K562 (cell line): ENCODE measurements at regions not wholly inside any gene's neighbourhood (a gene's known extent, or its start where the extent isn't known, plus 50 kb on each side); places are given as distances from the start of the nearest gene placed in this dataset.
"Not testable (repeated sequence)": the region's sequence is repeated elsewhere in the genome, so short reads cannot be mapped to it uniquely, and the experiment has no call there.

Experiments
- ATAC-seq: fragments of 200-7000 bp; cut with Tn5 transposase; 3 replicates; pipeline ENCODE4 v1.9.1; 2020; ENCODE audit warnings: moderate library complexity
- BruUV-seq: library from RNA; stranded (reverse); fragments of 400-500 nt; replicated peaks from 2 replicates; lab custom pipeline; 2021; lab: Mats Ljungman, UMichigan
- CTCF ChIA-PET: fragments of 300-600 bp; formaldehyde crosslinking; extraction: SDS; loops from one replicate; lab custom pipeline; 2021; ENCODE audit warnings: low intra/inter-chr PET ratio; lab: Yijun Ruan, JAX
- POLR2A ChIA-PET: fragments of 300-600, 350-650 bp; sonication (Branson Sonifier 250); formaldehyde crosslinking; extraction: SDS; loops from one replicate; lab custom pipeline; 2021; ENCODE audit warnings: antibody characterized with exemption, inconsistent platforms; lab: Yijun Ruan, JAX
- DNase-seq, 4 experiments: peaks; one replicate each; pipeline versions ENCODE4 v3.0.0 to v3.0.0-alpha.2; 2011 to 2018; ENCODE audit warnings: low spot score in 3 of 4, mixed read lengths in 3 of 4; ENCODE audit errors: extremely low read depth in 1 of 4
- FAIRE-seq: peaks from 2 replicates; lab custom pipeline; 2011; peaks lifted over from hg19 to GRCh38; lab: Jason Lieb, UNC
- H2AFZ ChIP-seq: 2 replicates; pipeline ENCODE4 v1.6.0; 2011; ENCODE audit warnings: low read depth, low read length, control low read depth, inconsistent platforms
- H3K27ac ChIP-seq: fragments of 200-600 bp; 3 replicates; pipeline ENCODE4 v1.8.0; 2011; ENCODE audit warnings: low read depth, mild to moderate bottlenecking, control low read depth, inconsistent platforms, low read length, moderate library complexity, mixed read lengths; ENCODE audit errors: extremely low read depth
- H3K27me3 ChIP-seq, 2 experiments: fragments of 300-600 bp in 1 of 2; 2 replicates in 1 of 2; 3 replicates in 1 of 2; pipeline versions ENCODE4 v1.6.0 to v1.8.0; 2011; ENCODE audit warnings: inconsistent platforms in 2 of 2, low read length in 2 of 2, mild to moderate bottlenecking in 1 of 2, mixed read lengths in 1 of 2, moderate library complexity in 1 of 2; ENCODE audit not compliant: control insufficient read depth in 2 of 2, insufficient read depth in 2 of 2
- H3K36me3 ChIP-seq: fragments of 300-600 bp; 3 replicates; pipeline ENCODE4 v1.8.0; 2011; ENCODE audit warnings: mild to moderate bottlenecking, low read length, inconsistent platforms; ENCODE audit not compliant: control insufficient read depth, insufficient read depth
- H3K4me1 ChIP-seq, 2 experiments: fragments of 200-600 bp in 1 of 2; replicated peaks in 1 of 2; 2 replicates in 1 of 2; 3 replicates in 1 of 2; pipeline versions ENCODE4 v1.5.1 to v1.8.0; 2011; ENCODE audit warnings: inconsistent platforms in 2 of 2, low read length in 2 of 2, mild to moderate bottlenecking in 1 of 2, mixed read lengths in 1 of 2, moderate library complexity in 1 of 2; ENCODE audit not compliant: control insufficient read depth in 2 of 2, insufficient read depth in 2 of 2
- H3K4me2 ChIP-seq: 2 replicates; pipeline ENCODE4 v1.6.1; 2011; ENCODE audit warnings: low read length, control low read depth, inconsistent platforms, mixed read lengths; ENCODE audit not compliant: insufficient read depth
- H3K4me3 ChIP-seq: fragments of 200-600 bp; sonication (generic), shearing (Covaris generic); 2 replicates; pipeline ENCODE4 v1.5.1; 2016; ENCODE audit warnings: control low read depth, inconsistent platforms
- H3K79me2 ChIP-seq: fragments of 200-600 bp; 3 replicates; pipeline ENCODE4 v1.8.0; 2011; ENCODE audit warnings: low read length, inconsistent platforms; ENCODE audit not compliant: control insufficient read depth, insufficient read depth
- H3K9ac ChIP-seq, 2 experiments: 2 replicates each; pipeline versions ENCODE4 v1.6.0 to v1.6.1; 2011; ENCODE audit warnings: low read depth in 2 of 2, low read length in 2 of 2, control low read depth in 1 of 2, inconsistent platforms in 1 of 2, mild to moderate bottlenecking in 1 of 2, mixed read lengths in 1 of 2; ENCODE audit not compliant: insufficient read depth in 1 of 2
- H3K9me1 ChIP-seq: one replicate; pipeline ENCODE4 v1.6.0; 2011; ENCODE audit warnings: inconsistent platforms, mild to moderate bottlenecking, low read length, moderate library complexity; ENCODE audit not compliant: control insufficient read depth, insufficient read depth
- H3K9me3 ChIP-seq: replicated peaks from 2 replicates; pipeline ENCODE4 v1.5.1; 2011; ENCODE audit warnings: low read depth, low read length, inconsistent platforms; ENCODE audit not compliant: control insufficient read depth, insufficient read depth
- H4K20me1 ChIP-seq: replicated peaks from 2 replicates; pipeline ENCODE4 v1.6.1; 2011; ENCODE audit warnings: low read length, inconsistent platforms, mixed read lengths; ENCODE audit not compliant: control insufficient read depth, insufficient read depth
- CBX3 ChIP-seq, 2 experiments: IDR thresholded peaks; 1 replicate in 1 of 2; 2 replicates in 1 of 2; pipeline ENCODE4 v1.6.1; 2012; ENCODE audit warnings: inconsistent platforms in 2 of 2, low read length in 2 of 2, borderline replicate concordance in 1 of 2, control low read depth in 1 of 2
- E2F8 ChIP-seq: fragments of 450-650 bp; IDR thresholded peaks from 2 replicates; pipeline ENCODE4 v1.7.1; 2018; ENCODE audit warnings: mild to moderate bottlenecking, low read depth; ENCODE audit not compliant: partially characterized antibody
- GABPA ChIP-seq: fragments of 200-800 bp; sonication (Bioruptor generic); conservative IDR thresholded peaks from 2 replicates; pipeline ENCODE4 v1.6.1; 2016; ENCODE audit warnings: low read depth, missing genetic modification characterization, missing compliant biosample characterization
- HNRNPL ChIP-seq: fragments of 200-400 bp; formaldehyde crosslinking; IDR thresholded peaks from 2 replicates; pipeline ENCODE4 v1.6.1; 2017; ENCODE audit warnings: low read depth, mild to moderate bottlenecking, low read length
- JUND ChIP-seq, 2 experiments: IDR thresholded peaks; 2 replicates in 1 of 2; 3 replicates in 1 of 2; pipeline ENCODE4 v1.6.1; 2011; ENCODE audit warnings: borderline replicate concordance in 2 of 2, low read depth in 2 of 2, low read length in 2 of 2, improper control_type of control experiment in 1 of 2, missing biosample characterization in 1 of 2, missing genetic modification characterization in 1 of 2, missing genetic modification reagents in 1 of 2
- NRF1 ChIP-seq, 2 experiments: fragments of 450-650 bp; IDR thresholded peaks in 1 of 2; conservative IDR thresholded peaks in 1 of 2; 2 replicates each; pipeline ENCODE4 v1.6.1; 2014; ENCODE audit warnings: mild to moderate bottlenecking in 2 of 2
- PCBP1 ChIP-seq: fragments of 200-400 bp; formaldehyde crosslinking; IDR thresholded peaks from 2 replicates; pipeline ENCODE4 v1.6.1; 2018; ENCODE audit warnings: mild to moderate bottlenecking, low read depth, low read length; ENCODE audit not compliant: poor library complexity, severe bottlenecking
- POLR3G ChIP-seq: IDR thresholded peaks from 2 replicates; pipeline ENCODE4 v1.6.1; 2011; ENCODE audit not compliant: insufficient read length, insufficient replicate concordance; ENCODE audit errors: extremely low read depth
- SETDB1 ChIP-seq: IDR thresholded peaks from one replicate; pipeline ENCODE4 v1.6.1; 2012; ENCODE audit warnings: low read length, control low read depth, inconsistent platforms
- TRIM28 ChIP-seq: fragments of 450-650 bp; IDR thresholded peaks from 2 replicates; pipeline ENCODE4 v1.6.1; 2017
- ZNF507 ChIP-seq: conservative IDR thresholded peaks from 2 replicates; pipeline ENCODE4 v1.6.1; 2017; ENCODE audit warnings: missing genetic modification characterization, missing compliant biosample characterization
- WGBS: fragments of 100-300 bp; shearing (Covaris generic); methylation state at CpG from one replicate; pipeline ENCODE4 v1.1.6; 2016; ENCODE audit warnings: low coverage, mixed read lengths; ENCODE audit not compliant: insufficient coverage; ENCODE audit errors: missing lambda C conversion rate; 5-methylcytosine and 5-hydroxymethylcytosine counted together
- in situ Hi-C: fragments of 300-500 bp; cut with MboI; formaldehyde crosslinking; loops from 4 replicates; pipeline ENCODE4 v1.15.0; 2018; ENCODE audit warnings: inconsistent platforms, mixed read lengths
- intact Hi-C: fragments of 100-400 bp; cut with micrococcal nuclease; formaldehyde crosslinking; loops from 2 replicates; pipeline ENCODE4 v1.14.2; 2022

- H3K4me2 ChIP-seq, H3K4me3 ChIP-seq, H3K27ac ChIP-seq, H3K27me3 ChIP-seq, H3K4me1 ChIP-seq, BruUV-seq, H3K79me2 ChIP-seq, POLR2A ChIA-PET, H4K20me1 ChIP-seq, H3K9me3 ChIP-seq, H3K36me3 ChIP-seq, ATAC-seq, CTCF ChIA-PET, FAIRE-seq, in situ Hi-C loops, intact Hi-C loops, H3K9me1 ChIP-seq, H2AFZ ChIP-seq, H3K9ac ChIP-seq, DNase-seq: not testable (repeated sequence)
- peak; percentile 91 for TF ChIP-seq ZNF507 (tag)
- WGBS, result 0% methylated on average over 1 of the region's 3 CpGs
Measured at GRCh38 chr11:13797616-13798015, 129.1 kb downstream of the FAR1 start.

DNA sequence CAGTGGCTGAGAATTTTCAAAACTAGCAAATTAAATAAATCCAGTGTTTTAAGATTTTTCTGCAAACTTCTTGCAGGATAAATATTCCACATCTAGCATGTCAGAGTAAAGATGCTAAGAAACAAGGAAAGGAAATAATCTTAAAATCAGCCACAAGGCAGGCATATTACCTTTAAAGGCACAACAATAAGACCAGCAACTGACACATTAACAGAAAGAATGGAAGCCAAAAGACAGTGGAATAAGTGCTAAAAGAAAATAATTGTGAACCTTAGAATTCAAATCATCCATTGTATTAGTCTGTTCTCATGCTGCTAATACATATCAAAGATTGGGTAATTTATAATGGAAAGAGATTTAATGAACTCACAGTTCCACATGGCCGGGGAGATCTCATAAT lies 132.4 kb downstream of the FAR1 start:
- no peak overlapping the region for H3K27ac ChIP-seq
- no peaks in the 10 kb centered on the region for H3K36me3 ChIP-seq
- no peaks in the 10 kb centered on the region for H3K79me2 ChIP-seq
- no peak overlapping the region for H3K9ac ChIP-seq
- DNase-seq, result no peak
- no peaks in the 10 kb centered on the region for H3K9me1 ChIP-seq
- no peaks in the 10 kb centered on the region for H4K20me1 ChIP-seq
- H3K27me3 ChIP-seq, result no peaks in the 10 kb centered on the region
- 4% methylated on average over 1 of the region's 1 CpG for WGBS
- no peak for FAIRE-seq
- H3K4me2 ChIP-seq, result no peak overlapping the region
- POLR2A ChIA-PET, result no interaction called here
- H3K4me3 ChIP-seq, result no peak overlapping the region
- no peak for ATAC-seq
- no peak overlapping the region for H2AFZ ChIP-seq
- BruUV-seq, result no TSS peak
- no peaks in the 10 kb centered on the region; the same call in 1 of the 2 replicates for H3K9me3 ChIP-seq
- in situ Hi-C loops, result no loop called here
- intact Hi-C loops, result no loop called here
- CTCF ChIA-PET, result no interaction called here
- no peaks in the 10 kb centered on the region for H3K4me1 ChIP-seq
- TF ChIP-seq CBX3 (IDR thresholded peaks at IDR 0.05; ENCODE audit: borderline replicate concordance in 1 of 2, low read length in 2 of 2), result peak in 1 of 2 experiments; percentile 61; a peak in 1 of 3 replicates
- TF ChIP-seq E2F8, result no peak
- no peak for TF ChIP-seq NRF1 (conservative IDR thresholded peaks at IDR 0.05 in 1 of 2, IDR thresholded peaks at IDR 0.05 in 1 of 2)
- no peak for TF ChIP-seq PCBP1
- TF ChIP-seq TRIM28, result peak; percentile 60; the same call in 1 of the 2 replicates
- TF ChIP-seq HNRNPL, result no peak
- TF ChIP-seq GABPA, result no peak
- TF ChIP-seq POLR3G, result no peak
- no peak for TF ChIP-seq SETDB1
- TF ChIP-seq JUND (IDR thresholded peaks at IDR 0.05; ENCODE audit: borderline replicate concordance, low read depth, low read length), result no peak
- no peak for TF ChIP-seq JUND (tag; IDR thresholded peaks at IDR 0.05; ENCODE audit: borderline replicate concordance, low read depth, low read length)
